ENCODE measurements at regions not wholly inside any gene's neighbourhood (a gene's known extent, or its start where the extent isn't known, plus 50 kb on each side); places are given as distances from the start of the nearest gene placed in this dataset.

DNA sequence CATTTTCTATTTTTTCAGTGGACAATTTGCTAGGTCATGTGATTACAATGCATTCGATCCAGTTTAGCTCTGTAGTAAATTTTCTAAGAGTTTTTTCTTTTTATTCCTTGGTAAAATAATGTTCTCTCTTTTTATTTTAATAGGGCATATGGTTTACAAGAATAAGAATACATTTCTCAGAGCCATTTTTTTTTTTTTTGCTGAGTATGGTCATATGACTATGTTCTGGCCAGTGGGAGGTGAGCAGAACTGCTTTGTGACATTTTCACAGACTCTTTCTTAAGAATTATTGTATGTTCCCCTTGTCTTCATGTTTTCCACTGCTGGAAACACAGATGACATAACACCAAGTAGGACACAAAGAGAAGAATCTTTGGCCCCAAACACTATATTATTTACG lies 626.6 kb upstream of the FSHR start:
- TF ChIP-seq POLR2A (IDR thresholded peaks at IDR 0.05) = no peak
- TF ChIP-seq, protein P1, sequence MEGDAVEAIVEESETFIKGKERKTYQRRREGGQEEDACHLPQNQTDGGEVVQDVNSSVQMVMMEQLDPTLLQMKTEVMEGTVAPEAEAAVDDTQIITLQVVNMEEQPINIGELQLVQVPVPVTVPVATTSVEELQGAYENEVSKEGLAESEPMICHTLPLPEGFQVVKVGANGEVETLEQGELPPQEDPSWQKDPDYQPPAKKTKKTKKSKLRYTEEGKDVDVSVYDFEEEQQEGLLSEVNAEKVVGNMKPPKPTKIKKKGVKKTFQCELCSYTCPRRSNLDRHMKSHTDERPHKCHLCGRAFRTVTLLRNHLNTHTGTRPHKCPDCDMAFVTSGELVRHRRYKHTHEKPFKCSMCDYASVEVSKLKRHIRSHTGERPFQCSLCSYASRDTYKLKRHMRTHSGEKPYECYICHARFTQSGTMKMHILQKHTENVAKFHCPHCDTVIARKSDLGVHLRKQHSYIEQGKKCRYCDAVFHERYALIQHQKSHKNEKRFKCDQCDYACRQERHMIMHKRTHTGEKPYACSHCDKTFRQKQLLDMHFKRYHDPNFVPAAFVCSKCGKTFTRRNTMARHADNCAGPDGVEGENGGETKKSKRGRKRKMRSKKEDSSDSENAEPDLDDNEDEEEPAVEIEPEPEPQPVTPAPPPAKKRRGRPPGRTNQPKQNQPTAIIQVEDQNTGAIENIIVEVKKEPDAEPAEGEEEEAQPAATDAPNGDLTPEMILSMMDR (IDR thresholded peaks at IDR 0.05) = no peak

All from uterus (tissue), 2 donors.